ENCODE measurements at regions not wholly inside any gene's neighbourhood (a gene's known extent, or its start where the extent isn't known, plus 50 kb on each side); places are given as distances from the start of the nearest gene placed in this dataset.
A peak's percentile ranks its signal among the peaks of the same experiment; 100 is the strongest.

GRCh38 chr5:6937677-6938076, 224.4 kb downstream of the TENT4A start:
- no peak for DNase-seq

DNA sequence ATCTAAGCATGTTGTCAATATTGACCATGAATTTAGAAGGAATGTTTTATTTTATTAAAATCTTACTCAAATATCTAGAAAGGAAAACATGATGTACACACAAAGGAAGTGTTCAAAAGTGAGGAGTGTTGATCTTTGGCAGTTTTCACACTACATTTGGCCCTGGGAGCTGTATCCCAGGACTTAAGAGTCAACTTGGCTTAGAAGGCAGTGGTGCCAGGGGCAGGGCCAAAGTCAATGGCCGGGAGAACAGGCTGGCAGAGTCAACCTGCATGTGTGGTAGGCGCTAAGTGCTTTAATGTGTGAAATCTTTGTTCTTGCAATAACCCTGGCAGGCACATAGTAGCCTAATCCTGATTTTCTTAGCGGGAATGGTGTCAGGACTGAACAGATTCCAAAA, 228.4 kb downstream of the TENT4A start:
- DNase-seq: no peak

GRCh38 chr5:6943197-6944112, 230.2 kb downstream of the TENT4A start:
- no peak for DNase-seq

- no peak for DNase-seq
These were observed 235.3 kb downstream of the TENT4A start for GRCh38 chr5:6948562-6948961.

GRCh38 chr5:6949230-6949629, 236.0 kb downstream of the TENT4A start:
- DNase-seq: no peak

- no peak for DNase-seq
These were observed 237.0 kb downstream of the TENT4A start for GRCh38 chr5:6950250-6950649.

DNA sequence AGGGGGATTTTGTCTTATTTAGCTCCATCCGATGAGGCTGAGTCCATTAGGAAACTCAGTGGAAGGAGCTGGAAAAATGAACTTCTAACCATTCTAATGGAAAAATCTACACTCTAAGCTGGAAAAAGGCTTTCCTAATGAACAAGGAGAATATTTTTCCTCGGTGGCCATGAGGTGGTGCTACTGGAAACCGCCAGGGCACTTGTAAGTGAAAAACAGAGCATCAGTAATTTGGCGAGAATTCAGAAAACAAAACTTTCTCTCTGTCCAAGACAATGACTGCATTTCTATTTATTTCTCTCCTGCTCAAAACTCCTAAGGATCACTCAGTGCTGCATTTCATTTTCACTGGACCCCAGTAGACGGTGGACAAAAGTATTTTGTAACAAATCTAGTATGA, 237.6 kb downstream of the TENT4A start:
- DNase-seq: no peak

DNA sequence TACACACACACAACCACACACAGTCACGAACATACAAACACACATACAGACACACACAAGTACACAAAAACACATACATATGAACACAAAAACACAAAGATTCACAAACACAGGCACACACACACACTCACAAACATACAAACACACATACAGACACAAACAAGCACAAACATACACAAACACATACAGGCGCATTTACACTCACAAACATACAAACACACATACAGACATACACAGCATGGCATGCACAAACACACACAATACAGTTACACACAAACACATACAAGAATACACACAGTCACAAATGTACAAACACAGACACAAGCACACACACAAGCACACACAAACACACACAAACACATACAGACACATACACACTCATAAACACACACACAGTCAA, 247.9 kb downstream of the TENT4A start:
- DNase-seq: no peak

DNA sequence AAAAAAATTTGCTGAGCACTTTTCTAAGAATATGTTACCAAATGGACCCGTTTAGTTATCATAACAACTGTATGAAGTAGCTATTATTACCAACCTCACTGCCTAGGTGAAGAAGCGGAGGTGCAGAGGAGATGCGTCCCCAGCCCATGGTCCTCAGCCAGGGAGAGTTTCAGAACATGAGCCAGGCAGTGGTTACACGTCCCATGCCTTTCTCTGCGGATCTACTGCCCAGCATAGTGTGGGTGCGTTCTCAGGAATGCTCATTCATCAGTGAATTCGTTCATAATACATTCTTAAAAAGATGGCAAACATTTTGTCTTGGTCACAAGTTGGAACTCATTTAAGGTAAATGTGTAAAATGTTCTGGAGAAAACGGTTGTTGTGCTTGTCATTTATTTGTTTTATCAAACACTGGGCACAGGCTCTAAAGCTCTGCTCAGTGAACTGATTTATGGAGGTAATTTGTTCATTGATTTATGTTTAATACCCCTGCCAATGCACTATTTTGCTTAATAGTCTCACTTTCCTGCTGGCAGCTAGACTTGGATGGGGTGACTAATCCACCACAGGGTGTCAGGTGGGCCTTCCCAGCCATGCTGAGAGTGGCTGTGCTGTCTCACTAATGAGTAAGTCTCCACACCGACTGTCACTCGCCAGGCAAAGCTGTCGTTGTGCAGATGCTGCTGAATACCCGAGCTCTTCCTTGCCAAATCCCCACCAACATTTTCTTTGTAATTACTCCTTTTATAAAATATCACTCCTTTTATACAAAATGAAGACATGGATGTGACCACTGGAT, 248.8 kb downstream of the TENT4A start:
- peak; percentile 26 for DNase-seq

- no peak for DNase-seq
These were observed 263.7 kb downstream of the TENT4A start for GRCh38 chr5:6976971-6977370.

- DNase-seq: no peak
These were observed 265.8 kb downstream of the TENT4A start for GRCh38 chr5:6979061-6979460.

GRCh38 chr5:6989230-6989629, 276.0 kb downstream of the TENT4A start:
- DNase-seq: no peak

GRCh38 chr5:6994097-6994496, 280.9 kb downstream of the TENT4A start:
- no peak for DNase-seq

- DNase-seq: no peak
These were observed 281.9 kb downstream of the TENT4A start for GRCh38 chr5:6995115-6995514.

- DNase-seq: no peak
These were observed 287.1 kb downstream of the TENT4A start for GRCh38 chr5:7000310-7000709.

GRCh38 chr5:7010591-7010990, 297.4 kb downstream of the TENT4A start:
- no peak for DNase-seq

GRCh38 chr5:7012057-7012456, 298.8 kb downstream of the TENT4A start:
- DNase-seq: no peak

DNA sequence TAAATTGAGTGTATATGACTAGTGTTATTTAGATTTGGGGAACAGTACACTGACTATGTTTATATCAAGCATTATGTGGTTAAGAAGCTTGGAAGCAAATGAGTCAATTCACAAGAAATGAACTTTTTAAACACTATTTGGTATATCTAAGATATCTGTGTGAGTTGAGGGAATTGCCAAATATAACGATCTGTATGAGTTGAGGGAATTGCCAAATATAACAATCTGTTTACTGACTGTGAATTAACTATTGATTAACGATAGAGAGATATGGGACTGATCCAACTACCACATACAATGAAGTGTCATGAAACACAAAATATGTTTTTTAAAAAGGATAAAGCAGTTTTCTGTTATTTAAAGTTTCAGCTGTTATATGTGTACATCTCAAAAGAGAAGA, 301.4 kb downstream of the TENT4A start:
- no peak for DNase-seq

DNA sequence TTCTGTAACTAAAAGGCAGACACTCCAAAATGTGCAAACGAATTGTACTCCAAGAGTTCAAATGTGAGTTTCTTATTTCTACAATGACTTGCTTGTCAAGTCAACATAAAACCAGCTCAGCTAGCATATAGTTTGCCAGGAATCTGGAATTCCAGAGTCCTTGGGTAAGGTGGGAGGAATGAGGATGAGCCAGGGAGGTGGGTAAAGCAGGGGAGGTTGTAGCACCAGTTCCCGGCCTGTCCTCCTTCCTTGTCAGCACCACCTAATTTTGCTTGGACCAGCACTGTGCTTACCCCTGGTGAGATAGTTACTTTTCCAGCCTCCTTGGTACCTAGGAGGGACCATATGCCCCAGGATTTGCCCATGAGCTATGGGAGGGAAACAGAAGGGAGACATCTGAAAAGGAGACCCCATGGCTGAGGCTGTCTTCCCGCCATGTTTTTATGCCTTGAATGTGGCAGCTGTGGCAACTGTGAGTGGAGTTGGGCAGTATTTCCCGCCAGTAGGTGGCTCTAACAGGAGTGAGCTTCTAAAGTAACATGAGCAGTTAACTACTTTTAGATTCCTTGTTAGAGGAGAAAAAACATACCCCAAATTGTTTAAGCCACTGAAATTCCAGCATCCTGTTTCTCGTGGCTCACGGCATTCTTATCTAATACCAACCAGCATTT, 302.5 kb downstream of the TENT4A start:
- no peak for DNase-seq

- no peak for DNase-seq
These were observed 303.9 kb downstream of the TENT4A start for GRCh38 chr5:7016999-7017747.

DNA sequence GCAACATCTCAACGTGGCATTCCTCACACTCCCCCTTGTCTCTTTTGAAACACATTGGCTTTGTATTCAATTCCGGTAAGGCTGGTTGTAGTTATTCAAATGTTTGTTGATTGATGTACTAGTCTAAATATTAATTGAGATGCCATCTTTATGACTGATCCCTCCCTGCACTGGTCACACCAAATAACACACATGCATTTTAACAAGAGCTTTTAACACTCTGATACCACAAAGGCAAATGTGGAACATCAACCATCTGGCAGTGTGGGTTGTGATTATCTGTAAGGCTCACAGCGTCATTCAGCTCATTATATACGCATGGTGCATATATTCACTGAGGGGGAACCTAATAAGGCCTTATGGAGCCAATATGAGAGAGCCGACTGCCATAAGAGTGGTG, 305.0 kb downstream of the TENT4A start:
- no peak for DNase-seq

DNA sequence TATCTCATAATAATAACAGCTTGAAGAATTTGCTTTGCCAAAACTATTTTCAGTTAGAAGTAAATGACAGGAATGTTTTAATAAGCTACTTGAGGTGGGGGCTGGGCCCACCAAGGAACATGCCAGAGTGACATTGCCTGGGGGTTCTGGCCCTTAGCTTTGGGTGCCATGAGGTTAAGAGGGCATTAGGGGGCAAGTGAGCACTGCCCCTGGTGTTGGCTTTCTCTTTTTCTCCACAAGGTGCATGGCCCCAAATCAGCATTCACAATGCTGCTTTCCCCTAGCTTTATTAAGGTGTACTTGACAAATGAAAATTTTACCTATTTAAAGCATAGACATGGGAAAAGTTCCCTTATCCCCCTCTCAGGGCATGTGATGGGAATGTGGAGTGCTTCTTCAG, 305.4 kb downstream of the TENT4A start:
- DNase-seq: no peak

Data from NCI-H1105 treated with DMSO at 0.1 percent for 48 hours (cell line).